Tibial nerve (tissue), 4 donors: ENCODE measurements at regions not wholly inside any gene's neighbourhood (a gene's known extent, or its start where the extent isn't known, plus 50 kb on each side); places are given as distances from the start of the nearest gene placed in this dataset.
A peak's percentile ranks its signal among the peaks of the same experiment; 100 is the strongest.

ENCODE experiments used
- DNase-seq, 2 donors: peaks; one replicate each; pipeline ENCODE4 v3.0.0-alpha.2; 2019; ENCODE audit warnings: low spot score in 2 of 2
- H3K27ac ChIP-seq, 4 donors: fragments of 200-600 bp; sonication (generic) in 3 of 4; one replicate each; pipeline ENCODE4 v1.5.1; 2017 to 2019; ENCODE audit warnings: mild to moderate bottlenecking in 1 of 4
- H3K27me3 ChIP-seq, 2 donors: fragments of 200-600 bp; sonication (generic) in 1 of 2; one replicate each; pipeline versions ENCODE4 v1.5.1 to v1.6.0; 2017 to 2019
- H3K36me3 ChIP-seq, 3 donors: fragments of 200-600 bp; sonication (generic); one replicate each; pipeline ENCODE4 v1.5.1; 2018 to 2019
- H3K4me1 ChIP-seq, 4 donors: fragments of 200-600 bp; sonication (generic) in 3 of 4; one replicate each; pipeline ENCODE4 v1.5.1; 2017 to 2019
- H3K4me3 ChIP-seq, 4 donors: fragments of 200-600 bp; sonication (generic) in 3 of 4; one replicate each; pipeline ENCODE4 v1.5.1; 2017 to 2019; ENCODE audit warnings: mild to moderate bottlenecking in 1 of 4, moderate library complexity in 1 of 4
- H3K9me3 ChIP-seq, 4 donors: fragments of 200-600 bp; sonication (generic) in 3 of 4; one replicate each; pipeline ENCODE4 v1.5.1; 2017 to 2019
- EP300 ChIP-seq, 2 donors: sonication (generic); formaldehyde crosslinking; IDR thresholded peaks; one replicate each; pipeline ENCODE4 v1.6.1; 2017; ENCODE audit warnings: antibody characterized with exemption in 2 of 2, mild to moderate bottlenecking in 1 of 2
- POLR2A ChIP-seq, 2 donors: fragments of 450-650 bp; IDR thresholded peaks; one replicate each; pipeline ENCODE4 v1.6.1; 2017; ENCODE audit warnings: antibody characterized with exemption in 2 of 2, mild to moderate bottlenecking in 2 of 2, moderate library complexity in 2 of 2
- WGBS, 2 donors: methylation state at CpG; one replicate each; pipeline ENCODE4 v1.1.5; 2018; 5-methylcytosine and 5-hydroxymethylcytosine counted together
- TF ChIP-seq, protein P1 (sequence below), 5 experiments: fragments of 200-600 bp in 3 of 5; fragments of 450-650 bp in 2 of 5; sonication (generic) in 3 of 5; IDR thresholded peaks; one replicate each; pipeline ENCODE4 v1.5.1; 2016 to 2019; ENCODE audit warnings: antibody characterized with exemption in 5 of 5, mild to moderate bottlenecking in 3 of 5, moderate library complexity in 2 of 5

GRCh38 chr12:77236066-77236465, 170.7 kb upstream of the E2F7 start:
- no peak for DNase-seq
- Histone ChIP-seq H3K9me3 (no peaks in the 10 kb centered on the region), H3K27ac (no peak overlapping the region), H3K4me3 (no peak overlapping the region), H3K27me3 (no peaks in the 10 kb centered on the region), H3K4me1 (peaks cover 0 to 8% (median 0%) of the 10 kb centered on the region in 4 donors), H3K36me3 (no peaks in the 10 kb centered on the region)
- TF ChIP-seq EP300 (IDR thresholded peaks at IDR 0.05) (no peak), POLR2A (IDR thresholded peaks at IDR 0.05) (no peak)
- TF ChIP-seq, protein P1, sequence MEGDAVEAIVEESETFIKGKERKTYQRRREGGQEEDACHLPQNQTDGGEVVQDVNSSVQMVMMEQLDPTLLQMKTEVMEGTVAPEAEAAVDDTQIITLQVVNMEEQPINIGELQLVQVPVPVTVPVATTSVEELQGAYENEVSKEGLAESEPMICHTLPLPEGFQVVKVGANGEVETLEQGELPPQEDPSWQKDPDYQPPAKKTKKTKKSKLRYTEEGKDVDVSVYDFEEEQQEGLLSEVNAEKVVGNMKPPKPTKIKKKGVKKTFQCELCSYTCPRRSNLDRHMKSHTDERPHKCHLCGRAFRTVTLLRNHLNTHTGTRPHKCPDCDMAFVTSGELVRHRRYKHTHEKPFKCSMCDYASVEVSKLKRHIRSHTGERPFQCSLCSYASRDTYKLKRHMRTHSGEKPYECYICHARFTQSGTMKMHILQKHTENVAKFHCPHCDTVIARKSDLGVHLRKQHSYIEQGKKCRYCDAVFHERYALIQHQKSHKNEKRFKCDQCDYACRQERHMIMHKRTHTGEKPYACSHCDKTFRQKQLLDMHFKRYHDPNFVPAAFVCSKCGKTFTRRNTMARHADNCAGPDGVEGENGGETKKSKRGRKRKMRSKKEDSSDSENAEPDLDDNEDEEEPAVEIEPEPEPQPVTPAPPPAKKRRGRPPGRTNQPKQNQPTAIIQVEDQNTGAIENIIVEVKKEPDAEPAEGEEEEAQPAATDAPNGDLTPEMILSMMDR (IDR thresholded peaks at IDR 0.05): no peak

DNA sequence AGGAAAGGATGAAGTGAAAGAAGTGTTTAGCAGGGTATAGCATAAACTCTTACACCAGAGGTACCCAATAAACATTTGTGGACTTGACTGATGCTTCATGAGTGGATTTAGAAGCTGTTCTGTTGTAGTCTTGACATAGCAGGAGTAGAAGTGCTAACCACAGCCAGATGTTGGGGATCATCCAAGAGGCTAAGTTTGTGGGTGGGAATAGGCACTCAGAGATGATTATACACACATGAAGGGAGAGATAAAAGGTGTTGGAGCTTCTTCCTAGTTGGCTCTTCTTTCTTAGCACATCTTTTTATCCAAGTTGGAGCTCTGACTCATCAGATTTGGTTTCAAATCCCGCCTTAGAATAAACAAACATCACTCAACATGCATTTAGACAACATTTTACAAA, 166.7 kb upstream of the E2F7 start:
- no peak overlapping the region for H3K4me3 ChIP-seq
- no peaks in the 10 kb centered on the region for H3K36me3 ChIP-seq
- peak overlapping the region in 3 of 4 donors; percentile 21 to 66 (median 58) for H3K27ac ChIP-seq
- no peaks in the 10 kb centered on the region for H3K27me3 ChIP-seq
- no peaks in the 10 kb centered on the region for H3K9me3 ChIP-seq
- TF ChIP-seq, protein P1 (IDR thresholded peaks at IDR 0.05): no peak
- TF ChIP-seq POLR2A (IDR thresholded peaks at IDR 0.05) (no peak), EP300 (IDR thresholded peaks at IDR 0.05) (no peak)
- 50 to 67% methylated on average over 1 of the region's 1 CpG for WGBS, 2 donors
- DNase-seq: peak; percentile 14 to 16
- H3K4me1 ChIP-seq: peaks cover 0 to 19% (median 0%) of the 10 kb centered on the region in 4 donors

- peak overlapping the region in 3 of 4 donors; percentile 21 to 66 (median 58) for H3K27ac ChIP-seq
- peak in 1 of 2 donors; percentile 41 for TF ChIP-seq EP300 (IDR thresholded peaks at IDR 0.05)
- TF ChIP-seq, protein P1 (IDR thresholded peaks at IDR 0.05): no peak
- no peaks in the 10 kb centered on the region for H3K27me3 ChIP-seq
- DNase-seq: peak; percentile 61 to 68
- no peaks in the 10 kb centered on the region for H3K9me3 ChIP-seq
- H3K36me3 ChIP-seq: no peaks in the 10 kb centered on the region
- peaks cover 0 to 19% (median 0%) of the 10 kb centered on the region in 4 donors for H3K4me1 ChIP-seq
- H3K4me3 ChIP-seq: no peak overlapping the region
- WGBS, 2 donors: 37 to 42% methylated on average over 5 of the region's 5 CpGs
Observed at GRCh38 chr12:77231501-77231918, 166.1 kb upstream of the E2F7 start.

DNA sequence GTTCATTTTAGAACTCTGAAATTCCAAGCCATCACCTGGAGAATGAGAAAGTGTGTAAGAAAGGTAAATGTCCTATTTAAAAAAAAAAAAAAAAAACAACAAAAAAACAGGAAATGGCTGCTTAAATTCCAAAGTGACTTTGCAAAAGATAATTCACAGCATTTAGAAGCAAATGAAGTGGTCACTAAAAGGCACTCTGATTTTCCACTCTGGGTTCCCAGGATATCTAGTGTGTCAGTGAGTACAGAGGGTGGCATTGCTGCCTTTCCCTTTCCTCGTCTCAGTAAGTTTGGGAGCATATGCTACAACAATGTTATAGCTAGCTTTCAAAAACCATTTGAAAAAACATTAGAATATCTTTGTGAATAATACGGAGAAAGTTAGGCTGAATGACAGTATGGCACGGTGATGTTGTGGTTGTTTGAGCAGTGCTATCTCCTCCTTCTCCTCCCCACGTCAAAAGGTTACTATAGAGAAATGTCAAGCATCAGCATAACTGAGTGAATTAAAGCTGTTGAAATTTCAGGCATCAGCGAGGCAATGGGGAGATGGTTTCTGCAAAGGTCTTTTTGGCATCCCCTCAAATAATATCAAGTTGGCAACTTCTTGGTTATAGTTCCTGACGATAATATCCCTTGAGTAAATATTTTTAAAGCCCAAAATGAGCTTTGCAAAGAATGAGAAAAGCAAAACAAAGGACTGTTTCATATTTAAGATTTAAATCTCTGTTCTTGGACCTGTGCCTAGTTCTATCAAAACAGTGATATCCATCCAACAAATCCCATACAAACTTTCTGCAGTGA, 164.5 kb upstream of the E2F7 start:
- H3K36me3 ChIP-seq: no peaks in the 10 kb centered on the region
- H3K4me3 ChIP-seq: no peak overlapping the region
- no peak for DNase-seq
- H3K9me3 ChIP-seq: no peaks in the 10 kb centered on the region
- peak overlapping the region in 1 of 4 donors; percentile 34 for H3K27ac ChIP-seq
- WGBS, 2 donors: 14 to 18% methylated on average over 6 of the region's 6 CpGs
- TF ChIP-seq EP300 (IDR thresholded peaks at IDR 0.05) (no peak), POLR2A (IDR thresholded peaks at IDR 0.05) (no peak)
- TF ChIP-seq, protein P1 (IDR thresholded peaks at IDR 0.05): no peak
- H3K4me1 ChIP-seq: peaks cover 0 to 19% (median 0%) of the 10 kb centered on the region in 4 donors
- no peaks in the 10 kb centered on the region for H3K27me3 ChIP-seq

DNA sequence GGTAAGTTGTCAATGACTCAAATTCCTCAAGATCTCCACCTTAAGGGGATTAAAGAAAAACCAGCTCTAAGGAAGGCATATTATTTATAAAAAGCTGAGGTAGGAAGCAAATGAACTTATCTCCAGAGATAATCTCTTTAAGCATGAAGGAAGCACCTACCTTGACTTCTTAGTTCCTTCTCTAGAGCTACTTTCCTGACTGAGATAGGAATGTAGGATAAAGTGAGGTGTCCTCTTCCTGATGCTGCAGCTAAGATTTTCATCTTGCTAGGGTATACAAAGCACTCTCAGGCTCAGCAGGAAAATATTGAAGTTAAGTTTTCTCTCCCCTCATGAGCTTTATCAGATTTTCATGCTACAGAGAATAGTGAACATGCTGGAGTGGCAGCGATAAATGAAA, 163.0 kb upstream of the E2F7 start:
- H3K27me3 ChIP-seq: no peaks in the 10 kb centered on the region
- WGBS, 2 donors: 92 to 98% methylated on average over 1 of the region's 1 CpG

More for the DNA sequence above, 163.0 kb upstream of the E2F7 start:
- Histone ChIP-seq H3K4me1 (peaks cover 0 to 19% (median 0%) of the 10 kb centered on the region in 4 donors), H3K36me3 (no peaks in the 10 kb centered on the region), H3K4me3 (no peak overlapping the region), H3K27ac (no peak overlapping the region), H3K9me3 (no peaks in the 10 kb centered on the region)
- TF ChIP-seq, protein P1 (IDR thresholded peaks at IDR 0.05): no peak
- TF ChIP-seq POLR2A (IDR thresholded peaks at IDR 0.05) (no peak), EP300 (IDR thresholded peaks at IDR 0.05) (no peak)
- DNase-seq: no peak
